ENCODE measurements at regions not wholly inside any gene's neighbourhood (a gene's known extent, or its start where the extent isn't known, plus 50 kb on each side); places are given as distances from the start of the nearest gene placed in this dataset.

DNA sequence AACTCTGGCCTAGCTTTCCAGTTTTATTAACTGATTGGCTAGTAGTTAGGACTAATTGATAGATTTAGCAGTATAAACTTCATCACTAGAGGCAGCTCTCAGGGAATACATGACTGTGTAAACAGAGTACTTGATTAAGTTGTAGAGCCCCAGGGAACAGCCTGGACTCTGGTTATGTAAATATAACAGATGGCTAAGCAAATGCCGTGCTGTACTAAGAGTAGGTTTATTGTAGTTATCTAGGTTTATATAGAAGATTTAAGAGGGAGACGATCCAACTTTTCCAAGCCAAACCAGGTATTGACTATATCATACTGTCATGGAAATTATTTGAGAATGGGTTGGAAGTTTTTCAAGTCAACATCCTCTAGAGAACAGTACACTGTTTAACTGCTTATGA is 463.4 kb upstream of the GRID2 start:
- TF ChIP-seq, protein P1, sequence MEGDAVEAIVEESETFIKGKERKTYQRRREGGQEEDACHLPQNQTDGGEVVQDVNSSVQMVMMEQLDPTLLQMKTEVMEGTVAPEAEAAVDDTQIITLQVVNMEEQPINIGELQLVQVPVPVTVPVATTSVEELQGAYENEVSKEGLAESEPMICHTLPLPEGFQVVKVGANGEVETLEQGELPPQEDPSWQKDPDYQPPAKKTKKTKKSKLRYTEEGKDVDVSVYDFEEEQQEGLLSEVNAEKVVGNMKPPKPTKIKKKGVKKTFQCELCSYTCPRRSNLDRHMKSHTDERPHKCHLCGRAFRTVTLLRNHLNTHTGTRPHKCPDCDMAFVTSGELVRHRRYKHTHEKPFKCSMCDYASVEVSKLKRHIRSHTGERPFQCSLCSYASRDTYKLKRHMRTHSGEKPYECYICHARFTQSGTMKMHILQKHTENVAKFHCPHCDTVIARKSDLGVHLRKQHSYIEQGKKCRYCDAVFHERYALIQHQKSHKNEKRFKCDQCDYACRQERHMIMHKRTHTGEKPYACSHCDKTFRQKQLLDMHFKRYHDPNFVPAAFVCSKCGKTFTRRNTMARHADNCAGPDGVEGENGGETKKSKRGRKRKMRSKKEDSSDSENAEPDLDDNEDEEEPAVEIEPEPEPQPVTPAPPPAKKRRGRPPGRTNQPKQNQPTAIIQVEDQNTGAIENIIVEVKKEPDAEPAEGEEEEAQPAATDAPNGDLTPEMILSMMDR (IDR thresholded peaks at IDR 0.05; ENCODE audit: insufficient read depth, low read depth, low read length): no peak
- TF ChIP-seq EZH2 (IDR thresholded peaks at IDR 0.05; ENCODE audit: insufficient read depth, low read length): no peak
